AG20443 (cell line): ENCODE measurements at regions not wholly inside any gene's neighbourhood (a gene's known extent, or its start where the extent isn't known, plus 50 kb on each side); places are given as distances from the start of the nearest gene placed in this dataset.
"Not testable (repeated sequence)": the region's sequence is repeated elsewhere in the genome, so short reads cannot be mapped to it uniquely, and the experiment has no call there.

Experiments
- DNase-seq: peaks from one replicate; pipeline ENCODE4 v3.0.0; 2012; ENCODE audit warnings: low spot score, mixed read lengths

DNA sequence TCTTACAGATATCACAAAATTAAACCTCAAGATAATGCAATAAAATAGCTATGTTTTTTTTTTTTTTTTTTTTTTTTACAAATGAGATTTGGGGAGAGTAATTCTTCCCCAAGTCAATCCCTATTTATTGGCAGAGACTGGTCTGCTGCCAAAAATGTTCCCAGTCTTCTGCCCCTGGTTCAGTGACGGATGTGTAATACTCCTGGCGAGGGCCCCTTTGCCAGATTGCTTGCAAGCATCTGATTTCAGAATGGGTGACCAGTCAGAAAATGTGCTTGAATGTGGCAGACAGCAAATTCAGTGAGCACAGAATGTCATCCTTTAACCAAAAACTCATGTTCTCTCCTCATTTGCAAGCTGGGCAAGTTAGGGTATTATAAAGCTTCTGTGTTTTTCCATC is 363.8 kb upstream of the MTNR1B start:
- DNase-seq: no peak

DNA sequence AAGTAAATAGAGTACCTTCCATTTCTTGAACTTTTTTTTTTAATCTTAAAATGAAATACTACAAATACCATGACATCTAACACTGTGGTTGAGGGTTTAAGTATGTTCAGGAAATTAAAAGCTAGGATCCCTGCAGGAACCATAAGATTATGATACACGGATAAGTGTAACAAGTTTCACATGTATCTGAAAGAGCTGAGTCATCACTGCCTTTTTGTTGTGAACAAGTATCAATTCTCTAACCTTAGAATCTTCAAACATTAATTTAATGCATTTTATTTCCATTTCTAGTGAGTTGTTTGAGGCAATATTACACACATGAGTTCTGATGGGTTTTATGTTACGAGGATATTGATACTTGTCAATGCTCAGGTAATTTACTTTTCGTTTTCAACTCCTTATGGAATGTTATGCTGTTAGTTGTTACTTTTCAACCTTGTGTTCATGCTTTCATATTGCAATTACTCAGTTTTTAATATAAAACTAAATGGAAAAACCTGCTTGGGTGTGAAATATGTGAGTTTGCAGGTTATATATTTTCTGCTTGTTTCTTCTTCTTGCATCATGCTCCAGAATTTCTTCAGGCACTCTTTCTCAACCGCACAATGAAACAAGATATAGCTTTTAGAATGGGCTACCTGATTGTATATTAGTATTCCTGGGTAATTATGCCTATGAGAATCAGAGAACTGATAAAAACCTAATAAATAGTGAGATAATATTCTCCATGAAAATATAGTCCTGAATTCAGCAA is 361.3 kb upstream of the MTNR1B start:
- no peak for DNase-seq

DNA sequence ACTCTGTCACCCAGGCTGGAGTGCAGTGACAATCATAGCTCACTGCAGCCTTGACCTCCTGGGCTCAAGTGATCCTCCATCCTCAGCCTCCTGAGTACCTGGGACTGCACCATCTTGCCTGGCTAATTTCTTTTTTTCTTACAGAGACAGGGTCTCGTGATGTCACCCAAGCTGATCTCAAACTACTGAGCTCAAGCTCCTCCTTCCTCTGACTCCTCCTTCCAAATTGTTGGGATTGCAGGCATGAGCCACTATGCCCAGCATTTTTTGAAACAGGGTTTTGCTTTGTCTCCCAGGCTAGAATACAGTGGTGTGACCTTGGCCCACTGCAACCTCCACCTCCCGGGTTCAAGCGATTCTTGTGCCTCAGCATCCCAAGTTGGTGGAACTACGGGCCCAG is 358.3 kb upstream of the MTNR1B start:
- no peak for DNase-seq

DNA sequence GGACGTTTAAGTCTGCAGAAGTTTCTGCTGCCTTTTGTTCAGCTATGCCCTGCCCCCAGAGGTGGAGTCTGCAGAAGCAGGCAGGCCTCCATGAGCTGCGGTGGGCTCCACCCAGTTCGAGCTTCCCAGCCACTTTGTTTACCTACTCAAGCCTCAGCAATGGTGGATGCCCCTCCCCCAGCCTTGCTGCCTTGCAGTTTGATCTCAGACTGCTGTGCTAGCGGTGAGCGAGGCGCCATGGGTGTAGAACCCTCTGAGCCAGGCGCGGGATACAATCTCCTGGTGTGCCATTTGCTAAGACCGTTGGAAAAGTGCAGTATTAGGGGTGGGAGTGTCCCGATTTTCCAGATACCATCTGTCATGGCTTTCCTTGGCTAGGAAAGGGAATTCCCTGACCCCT is 351.4 kb upstream of the MTNR1B start:
- DNase-seq: not testable (repeated sequence)

DNA sequence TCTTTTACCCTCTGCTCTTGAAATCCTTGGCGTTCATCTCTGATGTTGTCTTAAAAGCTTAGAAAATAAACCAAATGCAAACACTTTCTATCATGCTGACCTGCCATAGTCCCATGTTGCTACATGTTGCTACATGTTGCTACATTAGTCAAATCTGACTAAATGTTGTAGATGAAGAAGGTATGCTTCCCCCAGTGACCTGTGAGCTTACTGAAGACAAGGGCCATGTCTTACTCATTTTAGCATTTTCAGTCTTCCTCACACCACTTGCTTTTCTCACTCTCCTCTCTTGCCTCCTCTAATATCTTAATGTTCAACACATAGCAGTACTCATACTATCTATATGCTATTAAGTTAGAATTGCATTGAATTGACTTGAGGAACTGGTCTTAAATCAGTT is 346.4 kb upstream of the MTNR1B start:
- no peak for DNase-seq

DNA sequence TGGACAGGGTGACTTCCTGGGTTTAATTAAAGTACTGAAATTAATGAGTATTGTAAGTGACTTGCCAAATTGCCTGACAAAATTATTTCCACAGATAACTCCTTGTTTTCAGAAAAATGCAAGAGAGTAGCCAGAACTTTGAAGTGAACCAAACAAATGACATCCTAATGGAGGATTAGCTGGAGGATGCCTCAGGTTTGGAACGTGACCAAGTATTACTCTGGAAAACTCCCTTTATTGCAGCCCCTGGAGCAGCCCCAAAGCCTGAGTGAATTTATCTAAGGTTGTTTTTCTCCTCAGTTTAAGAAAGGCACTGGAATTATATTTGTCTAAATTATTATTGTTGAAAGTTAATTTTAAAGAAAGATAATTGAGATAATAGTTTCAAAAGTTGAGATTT is 343.6 kb upstream of the MTNR1B start:
- no peak for DNase-seq

DNA sequence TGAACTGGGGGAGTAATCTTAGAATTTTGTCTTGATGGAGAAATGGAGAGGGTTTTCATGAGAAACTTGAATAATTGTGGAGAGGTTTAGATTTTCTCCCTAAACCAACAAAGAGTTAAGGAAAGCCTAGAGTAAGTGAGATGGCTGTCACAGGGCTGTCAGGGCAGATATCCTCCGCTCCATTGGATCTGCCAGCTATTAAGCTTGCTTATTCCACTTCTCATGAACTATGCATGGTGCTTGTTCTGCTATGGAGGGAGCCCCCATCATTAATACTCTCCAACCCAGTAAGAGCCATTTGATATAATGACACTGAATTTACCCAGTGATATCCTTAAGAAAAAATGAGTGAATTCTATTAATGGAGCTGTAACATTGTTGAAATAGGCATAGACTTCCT is 342.8 kb upstream of the MTNR1B start:
- DNase-seq: no peak

DNA sequence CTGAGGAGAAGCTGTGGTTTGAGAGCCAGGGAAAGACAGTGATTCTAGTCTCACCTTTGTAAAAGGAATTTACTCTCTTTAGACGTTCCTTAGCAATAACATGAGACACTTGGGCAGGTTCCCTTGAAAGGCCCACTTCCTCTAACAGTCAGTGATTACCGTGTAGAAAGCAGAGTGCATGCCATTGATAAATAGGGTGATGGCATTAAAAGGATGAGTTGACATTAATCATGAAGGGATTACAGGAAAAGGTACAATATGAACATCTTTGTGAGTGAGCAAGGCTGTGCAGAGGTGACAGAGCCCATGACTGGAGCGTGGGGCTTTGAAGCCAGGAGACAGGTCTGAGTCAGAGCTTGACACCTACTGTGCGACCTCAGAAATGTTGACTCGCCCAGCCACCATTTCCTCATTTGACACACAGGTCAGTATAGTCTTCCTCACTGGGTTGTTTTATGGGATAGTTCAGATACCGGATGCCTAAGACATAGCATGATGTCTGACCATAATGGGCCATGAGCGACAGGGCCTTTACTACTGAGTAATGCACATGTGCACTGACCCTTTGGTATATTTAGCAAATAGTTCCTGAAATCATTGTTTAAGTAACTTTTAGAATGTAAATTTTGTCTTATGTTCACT is 341.7 kb upstream of the MTNR1B start:
- no peak for DNase-seq

DNA sequence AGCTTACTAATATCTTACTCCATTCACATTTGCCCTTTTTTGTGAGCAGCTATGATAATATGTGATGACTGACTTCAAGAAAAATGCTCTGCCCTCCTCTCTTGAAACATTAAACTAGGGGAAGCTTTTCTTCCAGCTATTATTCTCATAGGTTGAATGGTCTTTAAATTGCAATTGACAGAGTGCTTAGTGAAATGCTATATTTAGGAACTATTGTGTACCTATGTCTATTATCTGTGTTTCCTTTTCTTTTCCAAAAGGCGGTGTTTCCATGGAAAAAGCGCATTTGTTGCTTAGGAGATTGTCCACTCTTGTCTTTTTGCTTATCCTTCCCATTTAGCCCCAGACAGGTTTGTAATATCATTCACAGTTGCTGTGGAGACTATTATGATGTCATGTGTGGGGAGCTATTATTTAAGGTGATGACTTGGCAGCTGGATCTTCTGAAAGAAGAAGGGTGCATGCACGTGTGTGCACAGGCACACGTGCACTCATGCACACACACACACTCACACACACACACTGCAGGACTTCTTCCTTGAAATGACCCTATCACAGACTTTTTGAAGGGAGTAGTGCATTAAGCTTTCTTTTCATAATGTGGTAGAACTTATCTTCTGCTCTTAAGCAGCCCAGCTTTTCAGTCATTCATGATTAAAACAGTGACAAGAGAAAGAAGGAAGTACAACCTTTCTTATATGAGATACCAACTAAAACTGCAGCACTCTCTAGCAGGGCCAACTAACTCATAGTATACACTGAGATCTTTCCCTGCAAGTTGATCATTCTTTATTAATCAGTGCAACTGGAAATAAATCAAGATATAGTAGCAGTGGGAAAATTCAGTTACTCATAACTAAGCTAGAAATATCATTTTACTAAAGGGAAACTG is 340.8 kb upstream of the MTNR1B start:
- no peak for DNase-seq

DNA sequence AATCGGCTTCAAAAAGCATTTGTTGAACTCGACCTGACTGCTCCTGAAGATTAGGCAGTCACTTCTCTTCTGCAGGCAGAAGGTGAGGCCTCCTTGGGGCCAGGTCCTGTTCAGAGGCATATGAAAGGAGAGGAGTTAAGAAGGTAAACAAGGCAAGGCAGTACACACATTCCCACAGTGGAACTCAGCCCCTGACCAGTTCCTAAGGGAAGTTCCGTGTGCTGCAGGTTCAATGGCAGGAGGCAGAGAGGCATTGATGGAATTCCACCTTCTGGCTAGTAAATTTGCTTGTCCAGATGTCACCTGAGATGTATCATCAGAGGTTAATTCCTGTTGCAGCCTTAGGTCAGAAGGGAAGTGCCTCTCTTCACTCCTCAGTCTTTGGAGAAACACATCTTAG is 337.0 kb upstream of the MTNR1B start:
- no peak for DNase-seq

DNA sequence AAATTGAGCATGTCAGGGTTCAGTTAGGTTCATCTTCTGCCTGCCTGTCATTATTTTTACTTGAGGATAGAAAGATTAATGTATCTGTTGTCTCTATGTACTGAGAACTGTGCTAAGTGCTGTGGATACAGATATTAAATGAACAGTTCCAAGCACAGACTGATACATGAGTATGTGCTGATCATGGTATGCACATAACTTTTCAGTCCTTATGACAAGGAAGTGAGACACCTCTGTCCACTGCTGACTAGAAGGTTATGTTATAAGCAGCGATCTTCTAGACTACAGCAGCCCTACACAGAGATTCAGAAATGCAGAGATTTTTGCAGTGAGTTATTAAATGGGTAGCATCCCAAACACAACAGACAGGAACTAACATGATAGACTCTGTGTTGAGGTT is 335.6 kb upstream of the MTNR1B start:
- DNase-seq: no peak

DNA sequence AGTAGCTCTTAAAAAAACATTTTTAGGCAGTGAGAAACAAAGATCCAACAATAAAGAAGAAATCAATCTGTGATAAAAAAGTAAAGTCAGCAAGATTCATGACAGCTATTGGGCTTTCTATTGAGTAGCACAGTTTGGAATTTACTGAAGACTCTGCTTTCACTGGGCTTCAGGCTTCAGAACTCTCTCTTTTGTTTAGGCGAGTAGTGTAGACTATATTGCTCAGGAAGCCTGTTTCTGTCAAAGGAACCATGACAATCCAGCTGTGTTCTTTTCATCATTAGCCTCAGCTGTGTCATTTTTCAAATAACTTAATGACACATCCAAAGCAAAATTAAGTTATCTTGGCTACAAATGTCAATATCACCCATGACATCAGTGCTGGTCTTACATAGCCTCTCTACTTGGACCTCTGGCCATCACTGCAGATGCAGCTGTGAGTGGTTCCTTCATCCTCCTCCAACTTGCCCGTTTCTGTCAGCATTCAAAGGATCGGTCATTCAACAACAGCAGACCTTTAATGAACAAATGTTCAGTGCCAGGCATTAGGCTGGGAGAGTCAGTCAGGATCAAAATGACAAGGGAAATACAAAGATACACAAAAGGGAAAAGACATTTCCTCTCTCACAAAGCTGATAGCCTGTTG is 332.8 kb upstream of the MTNR1B start:
- DNase-seq: no peak

DNA sequence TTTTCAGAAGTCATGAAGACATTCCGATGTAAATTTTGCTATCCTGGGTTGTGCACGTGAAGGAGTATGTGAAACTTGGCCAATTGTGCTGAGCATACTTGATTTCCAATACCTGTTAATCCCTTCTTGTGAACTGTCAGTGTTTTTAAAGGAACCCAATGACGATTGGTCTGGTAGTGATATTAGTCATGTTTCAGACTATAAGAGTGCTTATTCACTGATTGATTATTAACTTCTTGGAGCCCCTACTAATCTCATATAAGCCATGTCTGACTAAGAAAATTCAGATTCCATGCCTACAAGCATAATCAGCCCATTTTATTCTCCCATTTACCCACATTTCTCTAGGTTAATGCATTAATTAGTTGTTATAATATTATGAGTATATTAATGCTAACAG is 330.8 kb upstream of the MTNR1B start:
- DNase-seq: no peak

DNA sequence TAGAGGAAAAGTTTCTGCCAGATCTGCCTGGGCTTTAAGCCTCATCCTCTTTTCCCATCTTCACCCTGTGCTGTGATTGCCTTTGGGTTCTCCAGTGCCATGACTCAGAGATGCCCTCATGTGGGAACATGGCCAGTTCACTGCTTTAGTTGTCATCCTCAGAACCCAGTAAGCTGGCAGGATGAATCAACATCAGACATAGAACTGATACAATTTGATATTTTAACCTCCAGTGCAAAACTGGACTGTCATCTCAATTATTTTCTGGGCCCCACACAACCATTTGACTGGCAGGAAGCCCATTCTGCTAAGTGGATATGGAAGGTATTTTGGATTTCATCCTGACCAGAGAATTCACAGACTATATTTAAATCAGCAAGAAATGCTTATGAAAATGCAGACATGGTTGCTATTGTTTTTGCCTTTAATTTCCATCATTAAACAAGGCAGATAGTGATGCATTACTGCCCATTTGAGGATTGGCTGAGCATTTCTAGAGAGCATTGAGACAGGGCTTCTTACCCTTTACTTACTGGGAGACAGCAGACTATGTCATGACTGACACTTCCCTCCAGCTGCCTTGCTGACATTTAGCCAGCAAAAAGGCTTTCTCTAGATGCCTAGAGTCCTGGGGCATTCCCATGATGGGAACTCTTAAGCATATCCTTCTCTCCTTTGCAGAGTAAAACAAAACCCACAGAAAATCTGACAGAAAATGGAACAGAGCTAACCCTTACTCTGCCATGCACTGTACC is 327.1 kb upstream of the MTNR1B start:
- no peak for DNase-seq

DNA sequence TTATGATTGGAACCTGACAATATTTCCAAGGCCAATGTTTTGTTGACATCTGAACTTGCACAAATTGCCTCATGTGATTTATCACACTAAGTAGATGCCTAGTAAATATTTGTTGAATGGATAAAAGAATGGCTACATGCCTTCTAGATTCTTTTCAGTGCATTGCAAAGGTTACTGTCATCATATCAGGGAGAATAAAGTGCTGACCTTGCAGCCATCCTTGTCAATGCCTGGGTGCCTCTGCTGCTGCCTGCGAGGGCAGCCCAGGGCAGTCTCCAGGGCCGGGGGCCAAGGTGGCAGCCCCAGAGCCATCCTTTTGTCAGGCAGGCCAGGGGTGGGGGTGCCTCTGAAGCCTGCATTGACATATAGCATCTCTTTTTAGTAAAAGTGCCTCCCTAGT is 325.6 kb upstream of the MTNR1B start:
- DNase-seq: no peak

DNA sequence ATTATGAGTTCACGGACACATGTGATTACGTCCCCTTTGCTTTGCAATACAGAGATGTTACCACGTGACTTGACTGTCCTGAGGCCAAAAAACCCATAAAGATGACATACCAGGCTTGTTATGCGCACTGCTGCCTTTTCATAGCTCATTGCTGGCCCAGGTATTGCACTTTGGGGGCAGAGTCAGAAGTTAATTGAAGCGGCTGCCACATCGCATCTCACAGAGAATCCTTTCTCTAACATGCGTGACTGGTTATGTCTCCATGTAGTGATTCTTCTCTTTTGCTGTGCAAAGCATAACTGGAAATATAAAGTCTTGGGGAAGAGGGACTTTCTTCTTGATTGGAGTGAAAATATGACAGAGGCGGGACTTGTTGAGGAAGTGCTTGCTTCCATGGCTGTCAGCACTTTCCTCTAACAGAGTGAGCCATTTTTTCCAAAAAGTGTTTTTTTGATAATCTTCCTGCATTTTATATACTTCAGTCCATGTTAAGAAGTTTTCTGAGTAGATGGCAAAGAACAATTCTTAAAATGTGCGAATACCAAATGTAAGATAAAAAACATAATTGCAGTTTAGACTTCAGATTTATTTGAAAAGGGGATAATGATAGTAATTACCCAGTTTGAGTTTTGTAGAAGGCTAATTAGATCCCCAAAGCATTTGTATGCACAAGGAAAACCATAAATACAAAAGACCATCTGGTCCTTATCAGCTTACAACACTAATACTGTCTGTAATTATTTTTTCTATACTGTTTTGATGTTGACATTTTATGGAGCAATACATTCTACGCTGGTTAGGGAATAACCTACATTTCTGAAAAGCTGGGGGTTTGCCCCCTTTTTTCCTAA is 324.6 kb upstream of the MTNR1B start:
- DNase-seq: no peak

DNA sequence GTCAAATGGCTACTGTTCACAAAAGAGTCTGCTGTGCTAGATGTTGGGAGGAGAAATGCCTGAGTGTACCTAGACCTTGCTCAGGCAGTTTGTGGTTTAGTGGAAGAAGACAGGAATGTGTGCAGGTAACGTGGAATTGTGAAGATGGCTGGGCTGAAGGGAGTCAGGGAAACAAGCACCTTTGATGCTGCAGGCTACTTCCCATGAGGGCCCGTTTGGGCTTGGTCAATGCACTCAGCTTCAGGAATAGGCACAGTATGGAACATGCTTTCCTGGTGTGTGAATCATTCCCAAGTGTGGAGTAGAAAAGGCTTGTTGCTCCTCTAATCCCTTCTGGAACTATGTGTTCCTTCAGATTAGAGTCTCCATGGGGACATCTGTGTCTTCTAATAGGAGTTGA is 318.3 kb upstream of the MTNR1B start:
- no peak for DNase-seq

DNA sequence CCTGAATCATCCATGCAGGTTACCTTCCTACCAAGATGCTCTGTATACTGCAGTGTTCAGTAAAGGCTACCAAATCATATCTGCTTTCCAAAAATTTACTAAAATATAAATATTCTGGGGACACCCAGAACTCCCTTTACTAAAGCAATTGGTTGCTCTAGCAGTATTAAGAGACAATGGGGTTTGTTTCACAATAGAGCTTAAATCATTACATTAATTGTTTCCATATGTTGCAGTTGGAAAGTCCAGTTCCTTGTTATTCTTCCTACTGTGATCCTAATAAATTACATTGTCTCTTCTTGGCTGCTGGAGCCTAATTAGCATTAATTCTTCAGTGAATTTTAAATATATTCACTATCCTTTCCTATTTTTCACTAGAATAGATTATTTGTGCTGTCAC is 316.0 kb upstream of the MTNR1B start:
- no peak for DNase-seq

DNA sequence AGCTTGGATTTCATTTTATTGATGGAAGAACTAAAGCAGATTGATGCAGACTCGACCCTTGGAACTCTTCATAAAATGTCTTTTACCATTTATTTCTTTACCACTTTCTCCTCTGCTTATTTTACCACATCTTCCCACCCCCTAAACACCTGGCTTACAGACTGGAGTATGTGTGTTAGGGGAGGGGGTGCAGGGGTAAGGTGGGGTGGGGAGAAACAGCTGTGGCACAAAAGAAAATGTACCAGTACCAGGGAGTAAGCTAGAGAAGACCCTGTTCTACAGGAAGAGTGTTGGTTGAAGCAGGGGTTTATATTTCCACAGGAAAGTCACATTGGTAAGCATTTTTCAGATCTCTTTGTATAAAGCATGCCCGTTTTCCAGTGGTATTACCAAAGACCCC is 312.7 kb upstream of the MTNR1B start:
- DNase-seq: no peak

DNA sequence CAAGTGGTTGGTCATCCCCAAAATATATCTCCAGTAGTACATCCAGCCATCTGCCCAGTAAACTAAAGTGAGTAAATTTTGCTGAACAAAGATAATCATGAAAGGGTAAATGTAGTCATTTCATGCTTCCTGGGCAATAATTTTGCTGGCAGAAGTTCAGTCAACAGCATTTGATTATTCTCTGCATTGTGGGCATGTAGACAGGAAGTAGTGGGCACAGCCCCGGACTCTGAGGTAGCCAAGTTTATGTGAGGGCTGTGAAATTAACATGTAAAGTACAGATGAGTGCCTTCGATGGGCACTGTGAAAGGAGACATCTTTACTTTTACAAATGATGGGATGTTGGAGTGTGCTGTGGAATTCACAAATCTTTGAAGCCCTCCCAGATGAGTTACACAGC is 312.2 kb upstream of the MTNR1B start:
- DNase-seq: no peak

DNA sequence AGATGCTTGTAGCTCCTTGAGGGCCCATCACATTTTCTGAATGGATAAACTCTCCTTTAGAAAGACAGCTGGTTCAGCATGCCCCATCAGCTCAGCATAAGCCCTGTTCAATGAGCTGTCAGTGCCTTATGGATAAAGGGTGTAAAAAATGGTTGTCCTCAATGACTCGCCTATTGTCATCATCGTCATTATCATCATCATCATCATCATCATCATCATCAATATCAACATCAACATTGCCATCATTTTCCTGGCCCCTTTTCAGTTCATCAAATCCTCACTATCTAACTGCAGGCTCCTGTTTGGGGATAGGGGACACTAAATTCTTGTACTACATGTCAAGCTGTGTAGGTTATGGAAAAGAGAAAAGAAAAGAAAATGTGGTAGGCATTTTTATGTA is 310.7 kb upstream of the MTNR1B start:
- no peak for DNase-seq
